GM18519 (cell line): ENCODE measurements at regions not wholly inside any gene's neighbourhood (a gene's known extent, or its start where the extent isn't known, plus 50 kb on each side); places are given as distances from the start of the nearest gene placed in this dataset.

ENCODE experiments used
- ATAC-seq: cut with Tn5 transposase; IDR thresholded peaks from one replicate; pipeline ENCODE4 v1.9.1; 2021; ENCODE audit warnings: mild to moderate bottlenecking, moderate library complexity; ENCODE audit not compliant: unreplicated experiment, low FRiP score

- no peak for ATAC-seq
Measured at GRCh38 chr2:234288974-234289455, 207.9 kb downstream of the ARL4C start.

- ATAC-seq: no peak
Measured at GRCh38 chr2:234287650-234288049, 209.2 kb downstream of the ARL4C start.

DNA sequence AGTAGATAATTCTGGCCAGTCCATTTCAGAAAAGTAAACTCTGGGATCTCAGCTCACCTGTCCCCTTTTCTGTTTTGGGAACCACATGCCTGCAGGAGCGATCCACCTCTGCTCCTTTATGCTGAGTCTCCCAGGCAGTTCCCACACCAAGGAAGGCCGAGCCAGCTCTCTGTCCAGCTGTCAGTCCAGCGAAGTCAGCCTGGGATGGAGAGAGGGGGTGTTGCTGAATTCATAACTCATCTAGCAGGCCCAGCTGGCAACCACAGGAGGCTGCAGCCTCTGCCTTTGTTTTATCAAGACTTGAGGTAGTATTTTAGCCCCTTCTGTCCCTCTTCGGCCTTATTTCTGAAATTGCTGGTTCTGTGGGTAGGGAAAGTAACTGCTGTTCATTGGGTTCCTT lies 209.9 kb downstream of the ARL4C start:
- no peak for ATAC-seq

GRCh38 chr2:234286118-234286598 lies 210.7 kb downstream of the ARL4C start:
- ATAC-seq: no peak

- no peak for ATAC-seq
Measured at GRCh38 chr2:234285541-234285940, 211.3 kb downstream of the ARL4C start.

DNA sequence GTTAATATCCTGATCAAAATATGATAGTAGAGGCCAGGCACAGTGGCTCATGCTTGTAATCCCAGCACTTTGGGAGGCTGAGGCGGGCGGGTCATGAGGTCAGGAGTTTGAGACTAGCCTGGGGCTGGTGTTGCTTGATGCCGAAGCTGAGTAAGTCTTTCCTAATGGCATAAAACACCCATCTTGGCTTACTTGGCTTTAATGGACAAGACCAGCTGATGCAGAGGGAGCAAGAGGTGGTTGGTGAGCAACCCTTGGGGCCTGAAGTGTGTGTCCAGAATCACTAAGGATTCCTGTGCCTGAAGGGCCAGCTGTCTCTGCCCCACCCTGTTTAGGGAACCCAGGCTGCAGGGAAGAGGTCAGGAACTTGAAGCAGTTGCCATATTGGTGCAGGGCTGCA lies 217.2 kb downstream of the ARL4C start:
- no peak for ATAC-seq

DNA sequence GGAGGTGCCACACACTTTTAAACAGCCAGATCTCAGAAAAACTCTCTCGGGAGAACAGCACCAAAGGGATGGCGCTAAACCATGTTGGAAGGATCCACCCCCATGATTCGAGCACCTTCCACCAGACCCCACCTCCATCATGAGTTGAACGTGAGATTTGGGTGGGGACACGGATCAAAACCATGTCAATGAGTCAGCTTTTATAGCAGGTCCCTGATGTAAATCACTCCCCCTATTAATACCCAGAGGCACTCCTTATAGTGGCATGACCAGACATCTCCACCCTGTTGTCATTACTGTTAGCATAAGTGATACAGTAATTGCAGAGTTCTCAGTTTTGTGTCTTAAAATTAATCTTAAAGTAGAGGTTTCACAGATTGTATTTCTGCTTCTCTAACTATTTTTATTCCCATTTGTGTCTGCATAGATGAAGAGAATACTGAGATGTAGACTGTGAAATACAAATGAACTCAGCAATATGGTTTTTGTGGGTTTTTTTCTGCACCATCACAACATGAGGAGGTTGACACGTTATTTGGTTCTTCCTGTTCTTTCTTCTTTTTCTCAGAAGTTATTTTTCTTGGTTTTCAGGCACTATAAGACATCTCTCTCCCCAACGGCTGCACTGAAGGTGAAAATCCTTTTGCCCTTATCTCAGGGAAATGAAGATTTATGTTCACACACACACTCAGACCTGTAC lies 218.2 kb downstream of the ARL4C start:
- no peak for ATAC-seq

DNA sequence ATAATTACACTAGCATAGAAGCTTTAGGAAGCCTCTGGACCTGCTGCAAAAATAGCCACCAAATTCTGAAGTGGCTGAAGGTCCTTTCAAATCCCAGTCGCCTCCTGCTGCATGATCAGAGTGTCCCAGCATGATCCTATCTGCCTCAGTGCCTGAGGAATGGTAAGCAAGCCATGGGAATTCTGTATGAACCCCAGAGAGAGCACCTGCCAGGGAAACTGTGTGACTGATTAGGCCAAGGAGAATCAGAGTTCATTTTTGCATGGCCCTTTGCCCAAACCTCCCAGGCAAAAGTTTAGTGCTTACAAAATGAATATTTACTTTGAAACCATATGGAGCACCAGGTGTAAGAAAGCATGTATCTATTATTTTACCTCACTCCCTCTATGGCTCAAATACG lies 221.4 kb downstream of the ARL4C start:
- no peak for ATAC-seq

- no peak for ATAC-seq
Measured at GRCh38 chr2:234273887-234274584, 222.8 kb downstream of the ARL4C start.

GRCh38 chr2:234272069-234272850 lies 221.8 kb downstream of the SPP2 start:
- no peak for ATAC-seq

DNA sequence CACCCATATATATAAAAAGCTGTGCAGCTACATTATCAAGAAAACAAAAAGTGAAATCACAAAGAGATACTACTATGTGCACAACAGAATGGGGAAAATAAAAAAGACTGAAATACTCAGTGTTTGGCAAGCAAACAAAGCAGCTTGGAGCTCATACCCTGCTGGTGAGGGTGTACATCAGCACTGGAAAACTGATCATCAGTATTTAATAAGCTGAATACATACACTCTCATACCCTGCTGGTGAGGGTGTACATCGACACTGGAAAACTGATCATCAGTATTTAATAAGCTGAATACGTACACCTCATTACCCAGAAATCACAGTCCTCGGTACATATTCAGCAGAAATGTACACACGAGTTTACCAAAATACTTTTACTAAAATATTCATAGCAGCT lies 220.8 kb downstream of the SPP2 start:
- no peak for ATAC-seq

- no peak for ATAC-seq
Measured at GRCh38 chr2:234269769-234270204, 219.3 kb downstream of the SPP2 start.

GRCh38 chr2:234267534-234267933 lies 217.0 kb downstream of the SPP2 start:
- ATAC-seq: no peak

- no peak for ATAC-seq
Measured at GRCh38 chr2:234266952-234267351, 216.4 kb downstream of the SPP2 start.

- ATAC-seq: no peak
Measured at GRCh38 chr2:234265206-234265605, 214.7 kb downstream of the SPP2 start.

DNA sequence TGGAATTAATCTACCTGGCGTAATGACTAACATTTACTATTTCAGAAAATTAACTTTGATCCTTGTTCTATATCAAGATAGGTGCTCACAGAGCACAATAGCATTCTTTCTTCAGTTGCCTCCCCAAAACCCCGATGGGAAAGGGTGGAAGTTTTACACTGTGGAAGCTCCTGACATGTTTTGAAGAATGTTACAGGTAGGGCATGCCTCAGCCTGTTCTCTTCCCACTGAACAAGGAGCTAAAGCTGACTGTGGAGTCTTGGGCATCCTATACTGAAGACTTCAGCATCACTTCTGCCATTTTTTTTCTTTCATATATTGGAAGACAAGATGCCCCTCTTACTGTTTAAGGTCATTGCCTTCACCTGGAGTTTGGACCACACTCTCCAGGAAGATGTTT lies 211.2 kb downstream of the SPP2 start:
- ATAC-seq: no peak

- ATAC-seq: no peak
Measured at GRCh38 chr2:234259440-234259839, 208.9 kb downstream of the SPP2 start.

DNA sequence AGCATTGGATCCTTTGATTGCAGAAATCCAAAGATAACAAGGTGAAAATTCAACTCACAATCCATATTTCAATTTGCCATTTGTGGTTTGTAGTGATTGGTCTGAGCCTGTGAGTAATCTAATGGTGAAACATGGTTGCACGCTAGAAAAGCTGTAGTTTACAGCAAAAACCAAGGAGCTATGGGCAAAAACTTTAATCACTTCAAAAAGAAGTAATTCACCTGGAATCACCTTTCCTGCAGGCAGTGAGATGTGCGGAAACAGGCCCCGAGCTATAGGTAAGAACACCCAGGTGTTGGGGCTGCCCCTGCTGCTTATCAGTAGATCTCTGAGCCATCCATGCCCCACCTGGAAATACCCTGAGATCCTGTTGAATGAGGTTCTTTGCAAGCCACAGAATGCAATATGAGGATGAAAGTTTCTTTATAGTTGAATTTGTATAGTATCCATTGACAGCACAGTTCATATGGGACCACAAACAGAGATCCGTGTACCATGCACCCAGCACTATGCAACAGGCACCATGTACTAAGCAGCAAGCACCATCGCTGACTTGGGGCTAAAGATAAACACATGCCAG lies 208.2 kb downstream of the SPP2 start:
- no peak for ATAC-seq

DNA sequence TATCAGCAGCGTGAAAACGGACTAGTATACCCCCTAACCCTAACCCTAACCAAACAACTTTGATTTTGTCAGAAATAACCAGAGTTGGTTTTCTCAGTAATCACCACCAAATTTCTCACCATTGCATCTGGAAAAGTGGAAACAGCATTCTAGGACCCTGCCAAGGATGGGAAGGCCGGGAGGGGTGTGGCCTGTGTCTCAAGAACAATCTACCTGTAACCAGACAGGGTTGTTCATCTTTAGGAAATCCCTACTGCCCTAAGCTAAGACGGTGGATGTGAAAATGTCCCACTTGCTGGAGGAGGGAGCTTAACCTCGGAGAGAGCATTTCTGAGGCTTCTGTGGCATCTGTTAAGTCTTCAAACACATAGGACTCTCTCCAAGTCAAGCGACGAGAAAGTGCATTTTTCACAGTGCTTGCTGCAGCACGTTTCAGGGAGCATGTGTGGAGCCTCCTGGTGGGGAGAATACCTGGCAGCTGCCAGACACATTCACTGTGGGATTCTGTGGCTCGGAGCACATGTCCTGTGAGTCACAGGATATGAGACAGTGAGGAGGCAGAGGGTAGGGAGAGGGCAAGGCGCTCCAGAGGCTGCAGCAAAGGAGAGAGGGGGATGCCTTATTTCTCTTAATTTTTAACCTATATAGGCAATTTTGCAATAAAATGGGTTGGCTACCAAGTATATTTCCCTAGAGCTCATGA lies 207.5 kb downstream of the SPP2 start:
- ATAC-seq: no peak

- no peak for ATAC-seq
Measured at GRCh38 chr2:234256516-234256915, 206.0 kb downstream of the SPP2 start.
